ENCODE measurements at regions not wholly inside any gene's neighbourhood (a gene's known extent, or its start where the extent isn't known, plus 50 kb on each side); places are given as distances from the start of the nearest gene placed in this dataset.

DNA sequence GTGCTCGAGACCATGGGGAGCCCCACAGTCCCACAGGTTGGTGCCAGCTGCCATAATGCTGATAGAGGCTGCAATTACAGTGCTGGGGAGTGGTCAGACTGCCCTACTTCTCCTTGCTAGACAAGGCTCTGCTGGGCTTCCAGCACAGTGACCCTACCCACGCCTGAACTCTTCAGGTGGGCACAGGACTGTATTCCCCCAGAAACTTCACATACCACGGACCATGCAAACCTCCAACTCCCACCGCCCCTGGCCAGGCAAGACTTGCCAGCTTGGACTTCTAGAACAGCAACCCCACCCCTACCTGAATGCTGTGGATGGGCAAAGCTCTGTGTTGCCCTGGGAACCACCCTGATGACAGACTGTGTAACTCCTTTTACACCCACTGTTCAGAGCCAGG, 885.3 kb downstream of the SI start:
- no peak for TF ChIP-seq CTCF (IDR thresholded peaks at IDR 0.05; ENCODE audit: control extremely low read depth, extremely low read depth)
- H3K4me1 ChIP-seq (ENCODE audit: control insufficient read depth in 5 of 5, insufficient read depth in 5 of 5, low read length in 5 of 5), result no peaks in the 10 kb centered on the region
- ATAC-seq (ENCODE audit: insufficient read depth, low FRiP score) (no peak), DNase-seq (no peak)
- H3K9me3 ChIP-seq (ENCODE audit: control insufficient read depth in 4 of 4, insufficient read depth in 3 of 4, low read length in 3 of 4), result no peaks in the 10 kb centered on the region
- no peak overlapping the region for H3K9ac ChIP-seq (ENCODE audit: insufficient read depth in 1 of 2, low read length in 2 of 2)
- peaks cover 0 to 2% (median 0%) of the 10 kb centered on the region in 3 donors for H3K27me3 ChIP-seq (ENCODE audit: control insufficient read depth in 3 of 3, insufficient read depth in 3 of 3, low read length in 2 of 3)
- no peaks in the 10 kb centered on the region for H3K36me3 ChIP-seq (ENCODE audit: control insufficient read depth in 4 of 4, insufficient read depth in 4 of 4, low read length in 4 of 4)
- WGBS, 2 donors, result 65 to 75% methylated on average over 4 of the region's 4 CpGs
- no peak overlapping the region for H3K4me3 ChIP-seq
- H3K27ac ChIP-seq (ENCODE audit: low read depth in 1 of 2, low read length in 1 of 2), result no peak overlapping the region

GRCh38 chr3:164190566-164190965, 887.7 kb downstream of the SI start:
- Histone ChIP-seq H3K9me3 (ENCODE audit: control insufficient read depth in 4 of 4, insufficient read depth in 3 of 4, low read length in 3 of 4) (no peaks in the 10 kb centered on the region), H3K9ac (ENCODE audit: insufficient read depth in 1 of 2, low read length in 2 of 2) (no peak overlapping the region), H3K4me1 (ENCODE audit: control insufficient read depth in 5 of 5, insufficient read depth in 5 of 5, low read length in 5 of 5) (no peaks in the 10 kb centered on the region), H3K4me3 (no peak overlapping the region), H3K36me3 (ENCODE audit: control insufficient read depth in 4 of 4, insufficient read depth in 4 of 4, low read length in 4 of 4) (no peaks in the 10 kb centered on the region), H3K27me3 (ENCODE audit: control insufficient read depth in 3 of 3, insufficient read depth in 3 of 3, low read length in 2 of 3) (peaks cover 0 to under 1% (median 0%) of the 10 kb centered on the region in 3 donors), H3K27ac (ENCODE audit: low read depth in 1 of 2, low read length in 1 of 2) (no peak overlapping the region)
- ATAC-seq (ENCODE audit: insufficient read depth, low FRiP score), result no peak
- no peak for DNase-seq
- TF ChIP-seq CTCF (IDR thresholded peaks at IDR 0.05; ENCODE audit: control extremely low read depth, extremely low read depth), result no peak

DNA sequence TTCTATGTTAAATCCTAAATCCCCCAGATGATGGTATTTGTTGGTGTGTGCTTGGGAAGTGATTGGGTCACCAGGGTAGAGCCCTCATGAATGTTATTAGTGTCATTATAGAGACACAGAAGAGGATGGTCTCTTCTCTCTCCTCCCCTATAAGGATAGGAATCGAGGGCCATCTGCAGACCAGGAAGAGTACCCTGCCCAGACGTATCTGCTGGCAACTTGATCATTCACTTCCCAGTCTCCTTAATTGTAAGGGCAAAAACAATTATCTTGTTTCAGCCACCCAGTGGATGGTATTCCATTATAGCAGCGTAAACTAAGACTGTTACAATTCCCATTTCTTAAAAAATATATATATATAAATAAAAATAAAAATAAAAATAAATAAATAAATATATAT, 892.2 kb downstream of the SI start:
- Histone ChIP-seq H3K27me3 (ENCODE audit: control insufficient read depth in 3 of 3, insufficient read depth in 3 of 3, low read length in 2 of 3) (no peaks in the 10 kb centered on the region), H3K4me1 (ENCODE audit: control insufficient read depth in 5 of 5, insufficient read depth in 5 of 5, low read length in 5 of 5) (no peaks in the 10 kb centered on the region), H3K27ac (ENCODE audit: low read depth in 1 of 2, low read length in 1 of 2) (no peak overlapping the region), H3K9me3 (ENCODE audit: control insufficient read depth in 4 of 4, insufficient read depth in 3 of 4, low read length in 3 of 4) (peaks cover 0 to 9% (median 0%) of the 10 kb centered on the region in 4 donors), H3K4me3 (no peak overlapping the region), H3K9ac (ENCODE audit: insufficient read depth in 1 of 2, low read length in 2 of 2) (no peak overlapping the region), H3K36me3 (ENCODE audit: control insufficient read depth in 4 of 4, insufficient read depth in 4 of 4, low read length in 4 of 4) (no peaks in the 10 kb centered on the region)
- TF ChIP-seq CTCF (IDR thresholded peaks at IDR 0.05; ENCODE audit: control extremely low read depth, extremely low read depth), result no peak
- WGBS, 2 donors, result 66 to 77% methylated on average over 3 of the region's 3 CpGs
- ATAC-seq (ENCODE audit: insufficient read depth, low FRiP score) (no peak), DNase-seq (no peak)

GRCh38 chr3:164179110-164179774, 899.1 kb downstream of the SI start:
- Histone ChIP-seq H3K9me3 (ENCODE audit: control insufficient read depth in 4 of 4, insufficient read depth in 3 of 4, low read length in 3 of 4) (peaks cover 0 to 11% (median 0%) of the 10 kb centered on the region in 4 donors), H3K4me3 (no peak overlapping the region), H3K36me3 (ENCODE audit: control insufficient read depth in 4 of 4, insufficient read depth in 4 of 4, low read length in 4 of 4) (no peaks in the 10 kb centered on the region), H3K4me1 (ENCODE audit: control insufficient read depth in 5 of 5, insufficient read depth in 5 of 5, low read length in 5 of 5) (no peaks in the 10 kb centered on the region), H3K9ac (ENCODE audit: insufficient read depth in 1 of 2, low read length in 2 of 2) (no peak overlapping the region), H3K27ac (ENCODE audit: low read depth in 1 of 2, low read length in 1 of 2) (no peak overlapping the region), H3K27me3 (ENCODE audit: control insufficient read depth in 3 of 3, insufficient read depth in 3 of 3, low read length in 2 of 3) (no peaks in the 10 kb centered on the region)
- TF ChIP-seq CTCF (IDR thresholded peaks at IDR 0.05; ENCODE audit: control extremely low read depth, extremely low read depth), result no peak
- ATAC-seq (ENCODE audit: insufficient read depth, low FRiP score) (no peak), DNase-seq (no peak)
- 86 to 95% methylated on average over 20 to 26 of the region's 26 CpGs for WGBS, 2 donors

Measured in lung (tissue), 11 donors.